HFFc6 (cell line): ENCODE measurements at regions not wholly inside any gene's neighbourhood (a gene's known extent, or its start where the extent isn't known, plus 50 kb on each side); places are given as distances from the start of the nearest gene placed in this dataset.

ENCODE experiments used
- DNase-seq: peaks from one replicate; pipeline ENCODE4 v3.0.0-alpha.2; 2018
- H3K27ac Mint-ChIP-seq: 2 replicates; pipeline ENCODE4 v1.8.0; 2020; ENCODE audit warnings: mild to moderate bottlenecking, mixed read lengths
- H3K27me3 Mint-ChIP-seq: 2 replicates; pipeline ENCODE4 v1.8.0; 2021; ENCODE audit warnings: mild to moderate bottlenecking, moderate library complexity, mixed read lengths; ENCODE audit not compliant: insufficient read depth
- H3K36me3 Mint-ChIP-seq: 2 replicates; pipeline ENCODE4 v1.8.0; 2021; ENCODE audit warnings: low read depth, mixed read lengths
- H3K4me1 Mint-ChIP-seq: 2 replicates; pipeline ENCODE4 v1.8.0; 2020; ENCODE audit warnings: low read depth, mixed read lengths
- H3K4me3 Mint-ChIP-seq: 2 replicates; pipeline ENCODE4 v1.8.0; 2020; ENCODE audit warnings: mild to moderate bottlenecking, moderate library complexity, mixed read lengths
- H3K9me3 Mint-ChIP-seq: 2 replicates; pipeline ENCODE4 v1.8.0; 2020; ENCODE audit warnings: mild to moderate bottlenecking, mixed read lengths
- TF ChIP-seq, protein P1 (sequence below): fragments of 200-600 bp; sonication (generic); IDR thresholded peaks from 2 replicates; pipeline ENCODE4 v1.5.0; 2021; ENCODE audit warnings: antibody characterized with exemption, mild to moderate bottlenecking

DNA sequence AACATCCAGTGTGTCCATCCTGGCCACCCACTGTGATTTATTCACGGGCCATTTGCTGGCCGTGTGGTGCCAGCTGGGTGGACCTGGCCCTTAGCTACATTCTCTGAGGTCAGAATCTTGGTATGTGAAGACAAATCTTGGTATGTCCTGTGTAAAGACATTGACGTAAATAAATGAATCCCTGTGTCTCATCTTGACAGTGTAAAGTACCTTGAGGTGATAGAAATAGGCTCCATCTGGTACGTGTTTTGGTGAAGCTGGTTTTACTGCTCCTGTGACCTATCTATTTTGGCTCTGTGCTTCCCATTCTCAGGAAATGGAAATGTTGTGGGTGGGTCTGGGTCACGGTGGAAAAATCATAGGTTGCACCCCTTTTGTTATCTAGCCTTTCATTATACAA lies 245.4 kb upstream of the ANKH start:
- Mint-ChIP-seq H3K4me3 (no peak overlapping the region), H3K4me1 (peaks cover 7% of the 10 kb centered on the region; the same call in 1 of the 2 replicates), H3K27ac (no peak overlapping the region), H3K27me3 (peaks cover 10% of the 10 kb centered on the region), H3K9me3 (peaks cover 4% of the 10 kb centered on the region; the same call in 1 of the 2 replicates), H3K36me3 (no peaks in the 10 kb centered on the region)
- TF ChIP-seq, protein P1, sequence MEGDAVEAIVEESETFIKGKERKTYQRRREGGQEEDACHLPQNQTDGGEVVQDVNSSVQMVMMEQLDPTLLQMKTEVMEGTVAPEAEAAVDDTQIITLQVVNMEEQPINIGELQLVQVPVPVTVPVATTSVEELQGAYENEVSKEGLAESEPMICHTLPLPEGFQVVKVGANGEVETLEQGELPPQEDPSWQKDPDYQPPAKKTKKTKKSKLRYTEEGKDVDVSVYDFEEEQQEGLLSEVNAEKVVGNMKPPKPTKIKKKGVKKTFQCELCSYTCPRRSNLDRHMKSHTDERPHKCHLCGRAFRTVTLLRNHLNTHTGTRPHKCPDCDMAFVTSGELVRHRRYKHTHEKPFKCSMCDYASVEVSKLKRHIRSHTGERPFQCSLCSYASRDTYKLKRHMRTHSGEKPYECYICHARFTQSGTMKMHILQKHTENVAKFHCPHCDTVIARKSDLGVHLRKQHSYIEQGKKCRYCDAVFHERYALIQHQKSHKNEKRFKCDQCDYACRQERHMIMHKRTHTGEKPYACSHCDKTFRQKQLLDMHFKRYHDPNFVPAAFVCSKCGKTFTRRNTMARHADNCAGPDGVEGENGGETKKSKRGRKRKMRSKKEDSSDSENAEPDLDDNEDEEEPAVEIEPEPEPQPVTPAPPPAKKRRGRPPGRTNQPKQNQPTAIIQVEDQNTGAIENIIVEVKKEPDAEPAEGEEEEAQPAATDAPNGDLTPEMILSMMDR: no peak
- DNase-seq: no peak

DNA sequence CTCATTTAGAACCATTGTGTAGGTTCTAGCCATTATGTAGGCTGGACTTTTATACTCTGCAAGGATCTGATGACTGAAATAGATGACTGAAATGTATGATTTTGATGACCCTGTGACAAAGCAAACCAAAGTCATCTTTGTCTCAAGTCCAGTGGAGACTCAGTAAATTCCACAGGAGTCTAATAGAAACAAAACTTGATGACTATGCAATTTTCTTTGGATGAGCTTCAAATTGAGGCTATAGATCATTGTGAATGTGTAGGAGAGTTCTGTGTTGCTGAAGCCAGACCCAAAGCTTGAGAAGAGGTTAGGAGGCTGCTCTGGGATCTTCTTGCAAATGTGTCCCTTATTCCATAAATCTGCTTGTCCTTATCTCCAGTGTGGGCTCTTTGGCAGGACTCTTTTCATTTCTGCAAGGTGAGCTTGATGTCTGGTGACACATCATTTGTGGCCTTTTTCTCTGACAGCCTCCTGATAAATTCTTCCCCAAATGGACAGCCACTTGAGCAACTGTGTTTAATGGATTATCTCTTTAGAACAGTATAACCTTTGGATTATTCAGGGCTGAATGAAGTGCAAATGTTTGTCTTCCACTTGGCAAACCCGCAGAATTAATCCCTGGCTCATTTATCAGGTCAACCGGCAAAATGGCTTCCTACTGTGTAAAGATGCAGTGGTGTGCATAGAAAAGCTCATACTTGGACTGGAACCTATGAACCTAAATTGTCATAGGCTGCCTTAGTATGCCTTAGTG lies 235.1 kb upstream of the ANKH start:
- Mint-ChIP-seq H3K9me3 (no peaks in the 10 kb centered on the region), H3K36me3 (no peaks in the 10 kb centered on the region), H3K27me3 (peaks cover 1% of the 10 kb centered on the region; the same call in 1 of the 2 replicates), H3K4me1 (no peaks in the 10 kb centered on the region), H3K27ac (no peak overlapping the region), H3K4me3 (no peak overlapping the region)
- DNase-seq: no peak
- TF ChIP-seq, protein P1: no peak

DNA sequence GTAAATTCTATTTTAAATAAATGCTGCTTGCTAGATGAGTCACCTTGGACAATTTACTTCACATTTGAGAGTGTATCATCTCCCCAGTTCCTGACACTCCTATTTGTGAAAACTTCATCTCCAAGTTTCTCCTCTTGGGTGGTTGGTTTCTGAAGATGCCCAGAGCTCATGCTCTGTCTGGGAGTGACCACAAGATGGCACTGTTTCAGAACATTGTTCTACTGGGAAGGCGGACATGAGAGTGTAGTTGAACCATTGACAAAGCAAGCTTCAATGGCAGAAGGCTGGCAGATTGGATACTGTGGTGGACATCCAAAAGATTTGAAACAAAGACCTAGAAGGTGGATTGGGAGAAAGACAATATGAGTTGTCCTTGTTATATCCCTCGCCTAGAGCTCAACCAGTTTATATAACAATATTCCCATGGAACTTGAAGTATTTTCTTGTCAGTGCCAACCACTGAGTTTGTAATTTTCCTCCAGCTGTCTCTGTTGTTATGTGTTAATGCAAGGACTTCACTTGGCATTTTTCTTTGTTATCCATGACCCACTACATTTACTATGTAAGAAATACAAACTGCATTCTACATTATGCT lies 234.3 kb upstream of the ANKH start:
- Mint-ChIP-seq H3K4me3 (no peak overlapping the region), H3K27me3 (peaks cover 1% of the 10 kb centered on the region; the same call in 1 of the 2 replicates), H3K36me3 (no peaks in the 10 kb centered on the region), H3K27ac (no peak overlapping the region), H3K9me3 (no peaks in the 10 kb centered on the region), H3K4me1 (no peaks in the 10 kb centered on the region)
- TF ChIP-seq, protein P1: peak; percentile 91
- peak; percentile 50 for DNase-seq

DNA sequence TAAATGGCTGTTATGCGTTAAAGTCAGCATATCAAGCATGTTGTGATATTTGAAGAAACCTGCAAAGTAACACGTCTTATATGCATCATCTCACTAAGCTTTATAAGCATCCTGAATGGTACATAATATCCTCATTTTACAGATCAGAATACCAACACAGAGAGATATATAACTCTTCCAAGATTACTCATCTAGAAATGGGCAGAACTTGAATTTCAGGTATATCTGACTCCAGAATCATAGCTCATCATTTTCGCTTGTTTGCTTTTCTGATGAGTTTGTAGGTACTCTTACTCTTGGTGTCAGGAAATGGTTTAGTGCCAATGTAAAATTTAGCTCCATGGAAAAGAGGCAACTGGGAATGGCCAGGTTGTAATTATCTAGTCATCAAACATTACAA lies 232.3 kb upstream of the ANKH start:
- TF ChIP-seq, protein P1: no peak
- no peak overlapping the region for H3K4me3 Mint-ChIP-seq

DNA sequence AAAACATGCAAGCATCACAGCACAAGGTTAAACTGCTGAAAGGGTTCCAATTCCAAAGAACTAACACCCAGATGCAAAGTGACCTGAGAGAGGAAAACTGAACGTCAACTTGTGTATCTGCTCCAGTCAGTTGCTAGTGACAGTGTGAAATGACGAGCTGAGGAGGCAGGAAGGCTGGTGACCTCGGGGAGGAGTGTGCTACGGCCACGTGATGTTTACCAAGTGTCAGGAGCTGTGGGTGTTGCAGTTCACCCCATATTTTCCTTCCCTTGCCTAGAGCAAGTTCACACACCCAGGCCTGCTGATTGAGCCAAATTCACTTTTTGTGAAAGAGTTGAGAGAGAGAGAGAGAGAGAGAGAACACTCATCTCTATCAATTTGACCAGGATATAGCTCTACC lies 231.6 kb upstream of the ANKH start:
- no peak overlapping the region for H3K27ac Mint-ChIP-seq
- H3K27me3 Mint-ChIP-seq: peaks cover 1% of the 10 kb centered on the region; the same call in 1 of the 2 replicates
- no peak for DNase-seq
- no peaks in the 10 kb centered on the region for H3K36me3 Mint-ChIP-seq
- TF ChIP-seq, protein P1: no peak
- H3K4me3 Mint-ChIP-seq: no peak overlapping the region
- H3K4me1 Mint-ChIP-seq: no peaks in the 10 kb centered on the region
- H3K9me3 Mint-ChIP-seq: no peaks in the 10 kb centered on the region

More for the DNA sequence above, 232.3 kb upstream of the ANKH start:
- no peak for DNase-seq
- Mint-ChIP-seq H3K36me3 (no peaks in the 10 kb centered on the region), H3K4me1 (no peaks in the 10 kb centered on the region), H3K9me3 (no peaks in the 10 kb centered on the region), H3K27ac (no peak overlapping the region), H3K27me3 (peaks cover 1% of the 10 kb centered on the region; the same call in 1 of the 2 replicates)
